ENCODE measurements at regions not wholly inside any gene's neighbourhood (a gene's known extent, or its start where the extent isn't known, plus 50 kb on each side); places are given as distances from the start of the nearest gene placed in this dataset.

DNA sequence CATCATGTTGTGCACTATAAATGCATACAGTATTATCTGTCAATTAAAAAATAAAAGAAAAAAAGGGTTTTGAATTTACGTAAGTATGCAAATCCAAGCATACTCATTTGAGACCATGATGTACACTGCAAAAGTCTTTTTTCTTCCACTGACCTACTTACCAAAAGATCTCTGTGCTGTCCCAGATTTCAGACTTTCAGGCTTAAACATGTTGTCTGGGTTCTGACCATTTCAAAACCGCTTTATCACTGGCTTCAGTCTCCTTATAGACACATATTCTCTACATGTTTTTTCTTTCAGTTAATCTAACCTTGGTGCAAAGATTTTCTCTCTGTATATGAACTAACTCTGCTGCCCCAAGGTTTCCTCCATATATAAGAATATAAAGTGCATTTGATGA, 58.6 kb upstream of the CXCL8 start:
- TF ChIP-seq, protein P1, sequence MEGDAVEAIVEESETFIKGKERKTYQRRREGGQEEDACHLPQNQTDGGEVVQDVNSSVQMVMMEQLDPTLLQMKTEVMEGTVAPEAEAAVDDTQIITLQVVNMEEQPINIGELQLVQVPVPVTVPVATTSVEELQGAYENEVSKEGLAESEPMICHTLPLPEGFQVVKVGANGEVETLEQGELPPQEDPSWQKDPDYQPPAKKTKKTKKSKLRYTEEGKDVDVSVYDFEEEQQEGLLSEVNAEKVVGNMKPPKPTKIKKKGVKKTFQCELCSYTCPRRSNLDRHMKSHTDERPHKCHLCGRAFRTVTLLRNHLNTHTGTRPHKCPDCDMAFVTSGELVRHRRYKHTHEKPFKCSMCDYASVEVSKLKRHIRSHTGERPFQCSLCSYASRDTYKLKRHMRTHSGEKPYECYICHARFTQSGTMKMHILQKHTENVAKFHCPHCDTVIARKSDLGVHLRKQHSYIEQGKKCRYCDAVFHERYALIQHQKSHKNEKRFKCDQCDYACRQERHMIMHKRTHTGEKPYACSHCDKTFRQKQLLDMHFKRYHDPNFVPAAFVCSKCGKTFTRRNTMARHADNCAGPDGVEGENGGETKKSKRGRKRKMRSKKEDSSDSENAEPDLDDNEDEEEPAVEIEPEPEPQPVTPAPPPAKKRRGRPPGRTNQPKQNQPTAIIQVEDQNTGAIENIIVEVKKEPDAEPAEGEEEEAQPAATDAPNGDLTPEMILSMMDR (IDR thresholded peaks at IDR 0.05) = no peak
- TF ChIP-seq POLR2A (IDR thresholded peaks at IDR 0.05) = no peak

All from right lobe of liver (tissue), 4 donors.